ENCODE measurements at regions not wholly inside any gene's neighbourhood (a gene's known extent, or its start where the extent isn't known, plus 50 kb on each side); places are given as distances from the start of the nearest gene placed in this dataset.

DNA sequence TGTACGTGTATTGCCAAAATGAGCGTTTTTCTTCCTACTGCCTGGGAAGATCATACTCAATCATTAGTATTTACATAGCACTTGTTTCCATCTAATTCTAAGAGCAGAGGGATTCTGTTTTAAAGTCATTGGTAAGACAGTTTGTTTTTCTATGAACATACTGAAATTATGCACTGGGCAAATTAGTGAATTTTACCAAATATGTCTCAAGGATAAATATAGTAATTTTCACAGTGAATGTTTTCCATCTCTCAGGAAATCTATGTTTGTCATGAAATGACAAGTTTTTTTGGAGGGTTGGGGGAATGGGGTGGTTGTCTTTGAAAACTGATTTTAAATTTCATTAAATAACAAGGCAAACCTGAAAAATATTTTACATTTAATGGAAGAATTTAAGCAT is 441.3 kb upstream of the ARRDC3 start:
- H3K4me3 ChIP-seq (ENCODE audit: control insufficient read depth, low read depth, low read length), result no peak overlapping the region
- DNase-seq (ENCODE audit: low read depth), result no peak
- TF ChIP-seq, protein P1, sequence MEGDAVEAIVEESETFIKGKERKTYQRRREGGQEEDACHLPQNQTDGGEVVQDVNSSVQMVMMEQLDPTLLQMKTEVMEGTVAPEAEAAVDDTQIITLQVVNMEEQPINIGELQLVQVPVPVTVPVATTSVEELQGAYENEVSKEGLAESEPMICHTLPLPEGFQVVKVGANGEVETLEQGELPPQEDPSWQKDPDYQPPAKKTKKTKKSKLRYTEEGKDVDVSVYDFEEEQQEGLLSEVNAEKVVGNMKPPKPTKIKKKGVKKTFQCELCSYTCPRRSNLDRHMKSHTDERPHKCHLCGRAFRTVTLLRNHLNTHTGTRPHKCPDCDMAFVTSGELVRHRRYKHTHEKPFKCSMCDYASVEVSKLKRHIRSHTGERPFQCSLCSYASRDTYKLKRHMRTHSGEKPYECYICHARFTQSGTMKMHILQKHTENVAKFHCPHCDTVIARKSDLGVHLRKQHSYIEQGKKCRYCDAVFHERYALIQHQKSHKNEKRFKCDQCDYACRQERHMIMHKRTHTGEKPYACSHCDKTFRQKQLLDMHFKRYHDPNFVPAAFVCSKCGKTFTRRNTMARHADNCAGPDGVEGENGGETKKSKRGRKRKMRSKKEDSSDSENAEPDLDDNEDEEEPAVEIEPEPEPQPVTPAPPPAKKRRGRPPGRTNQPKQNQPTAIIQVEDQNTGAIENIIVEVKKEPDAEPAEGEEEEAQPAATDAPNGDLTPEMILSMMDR (IDR thresholded peaks at IDR 0.05; ENCODE audit: control insufficient read depth, insufficient read depth, low read depth, low read length, missing control alignments), result no peak

DNA sequence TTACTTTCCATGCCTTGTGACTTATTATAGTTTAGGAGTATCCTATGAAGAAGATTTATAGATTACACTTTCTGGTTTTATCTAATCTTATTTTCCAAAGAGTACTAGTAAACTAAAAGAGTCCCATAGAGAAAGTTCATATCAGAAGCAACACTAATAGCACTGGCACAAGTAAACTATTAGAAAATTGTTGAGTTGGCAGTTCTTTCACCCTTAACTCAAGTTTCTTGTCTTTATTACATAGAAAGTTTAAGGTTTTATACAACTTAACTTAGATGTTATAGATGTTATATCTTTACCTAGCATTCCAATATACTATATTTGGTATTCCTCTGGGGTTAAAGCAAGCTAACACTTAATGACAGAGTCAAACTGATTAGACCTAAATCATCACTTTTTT is 437.8 kb upstream of the ARRDC3 start:
- no peak for DNase-seq (ENCODE audit: low read depth)
- TF ChIP-seq, protein P1 (IDR thresholded peaks at IDR 0.05; ENCODE audit: control insufficient read depth, insufficient read depth, low read depth, low read length, missing control alignments), result no peak
- H3K4me3 ChIP-seq (ENCODE audit: control insufficient read depth, low read depth, low read length), result no peak overlapping the region

DNA sequence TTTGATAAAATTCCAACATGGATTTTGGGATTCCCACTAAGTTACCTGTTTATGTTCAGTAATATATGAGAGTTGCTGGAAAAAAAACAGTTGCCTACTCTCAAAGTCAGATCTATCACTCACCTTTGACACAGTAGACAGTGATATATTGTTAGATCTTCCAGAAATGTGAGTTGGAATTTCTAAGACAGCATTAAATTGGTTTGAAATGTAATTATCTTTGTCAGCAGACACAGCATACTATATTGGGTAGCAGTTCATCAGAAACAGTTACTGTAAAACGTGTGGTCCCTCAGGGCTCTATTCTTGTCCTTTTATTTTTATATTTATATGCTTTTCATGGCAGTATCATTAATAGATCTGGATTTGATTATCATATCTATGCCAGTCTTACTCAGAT is 433.6 kb upstream of the ARRDC3 start:
- no peak for DNase-seq (ENCODE audit: low read depth)
- no peak overlapping the region for H3K4me3 ChIP-seq (ENCODE audit: control insufficient read depth, low read depth, low read length)
- TF ChIP-seq, protein P1 (IDR thresholded peaks at IDR 0.05; ENCODE audit: control insufficient read depth, insufficient read depth, low read depth, low read length, missing control alignments), result no peak

DNA sequence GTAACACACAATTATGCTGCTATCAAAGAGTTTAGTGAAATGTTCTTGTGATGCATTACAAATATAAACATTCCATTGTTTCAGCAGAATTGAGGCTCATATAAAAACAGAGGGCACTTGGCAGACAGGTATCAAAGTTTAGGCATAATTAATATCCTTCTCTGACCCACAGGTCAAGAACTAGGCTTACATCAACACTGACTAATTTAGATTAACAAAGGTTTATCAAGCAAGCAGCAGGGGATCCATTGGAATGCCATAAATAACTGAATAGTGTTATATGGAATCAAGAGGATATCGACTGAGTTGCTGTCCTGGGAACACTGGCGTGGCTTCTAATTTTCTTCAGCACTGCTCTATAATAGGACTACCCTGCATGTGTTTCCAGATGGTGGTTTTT is 414.5 kb upstream of the ARRDC3 start:
- TF ChIP-seq, protein P1 (IDR thresholded peaks at IDR 0.05; ENCODE audit: control insufficient read depth, insufficient read depth, low read depth, low read length, missing control alignments), result no peak
- H3K4me3 ChIP-seq (ENCODE audit: control insufficient read depth, low read depth, low read length), result no peak overlapping the region
- no peak for DNase-seq (ENCODE audit: low read depth)

DNA sequence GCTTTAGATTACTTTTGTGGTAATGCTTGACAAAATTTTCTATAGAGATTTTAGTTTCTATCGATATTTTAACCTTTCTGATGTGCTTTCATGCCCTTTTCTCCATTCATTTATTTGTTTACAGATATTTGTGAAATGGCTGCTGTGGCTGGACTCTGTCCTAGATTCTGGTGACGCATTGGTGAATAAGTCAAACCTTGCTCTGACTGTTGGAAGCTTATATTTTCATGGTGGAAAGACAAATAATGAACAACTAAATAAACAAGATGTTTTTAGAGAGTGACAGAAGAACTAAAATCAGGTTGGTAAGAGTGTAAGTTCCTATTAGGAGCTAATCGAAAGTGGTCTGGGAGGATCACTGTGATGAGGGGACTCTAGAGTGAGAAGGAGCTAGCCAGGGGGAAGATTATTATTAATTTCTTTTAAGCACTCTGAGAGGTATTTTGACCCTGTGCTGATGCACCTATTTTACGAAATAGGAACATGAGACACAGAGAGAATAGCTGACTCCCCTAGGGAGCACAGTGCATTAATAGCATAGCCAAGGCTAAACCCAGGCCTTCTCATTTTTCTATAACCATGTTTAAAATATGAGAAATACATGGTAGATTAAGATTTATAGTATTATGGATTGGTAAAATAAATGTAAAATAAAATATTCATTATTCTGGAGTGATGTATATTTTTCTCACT is 411.9 kb upstream of the ARRDC3 start:
- DNase-seq (ENCODE audit: low read depth), result no peak
- TF ChIP-seq, protein P1 (IDR thresholded peaks at IDR 0.05; ENCODE audit: control insufficient read depth, insufficient read depth, low read depth, low read length, missing control alignments), result no peak
- H3K4me3 ChIP-seq (ENCODE audit: control insufficient read depth, low read depth, low read length), result no peak overlapping the region

DNA sequence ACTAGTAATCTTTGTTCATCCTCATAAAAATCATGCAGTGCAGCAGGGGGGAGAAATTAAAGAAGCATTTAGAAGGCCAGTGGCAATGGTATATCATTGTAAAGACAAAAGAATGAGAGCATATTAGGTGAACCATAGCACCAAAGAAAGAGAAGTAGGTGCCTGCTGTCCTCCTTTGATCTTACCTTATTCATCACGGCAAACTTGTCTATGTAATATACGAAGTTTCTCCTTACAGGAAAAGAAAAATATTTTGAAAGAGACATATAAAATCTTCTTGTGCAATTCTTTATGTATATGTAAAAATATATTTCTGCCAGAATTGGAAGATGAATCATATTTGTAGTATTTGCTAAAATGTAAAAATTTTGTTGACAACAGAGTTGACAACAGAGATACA is 411.3 kb upstream of the ARRDC3 start:
- TF ChIP-seq, protein P1 (IDR thresholded peaks at IDR 0.05; ENCODE audit: control insufficient read depth, insufficient read depth, low read depth, low read length, missing control alignments), result no peak
- no peak for DNase-seq (ENCODE audit: low read depth)
- H3K4me3 ChIP-seq (ENCODE audit: control insufficient read depth, low read depth, low read length), result no peak overlapping the region

All from AG09309 (cell line).